ENCODE measurements at regions not wholly inside any gene's neighbourhood (a gene's known extent, or its start where the extent isn't known, plus 50 kb on each side); places are given as distances from the start of the nearest gene placed in this dataset.

GRCh38 chr3:146948186-146948585, 343.0 kb upstream of the PLSCR5 start:
- no peak for DNase-seq (ENCODE audit: low read depth)
- TF ChIP-seq POLR2A (IDR thresholded peaks at IDR 0.05; ENCODE audit: extremely low read depth, insufficient read length) (no peak), MYC (IDR thresholded peaks at IDR 0.05; ENCODE audit: low read depth, low read length) (no peak)
- TF ChIP-seq, protein P1, sequence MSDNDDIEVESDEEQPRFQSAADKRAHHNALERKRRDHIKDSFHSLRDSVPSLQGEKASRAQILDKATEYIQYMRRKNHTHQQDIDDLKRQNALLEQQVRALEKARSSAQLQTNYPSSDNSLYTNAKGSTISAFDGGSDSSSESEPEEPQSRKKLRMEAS (IDR thresholded peaks at IDR 0.05; ENCODE audit: low read depth, low read length): no peak
- TF ChIP-seq, protein P2, sequence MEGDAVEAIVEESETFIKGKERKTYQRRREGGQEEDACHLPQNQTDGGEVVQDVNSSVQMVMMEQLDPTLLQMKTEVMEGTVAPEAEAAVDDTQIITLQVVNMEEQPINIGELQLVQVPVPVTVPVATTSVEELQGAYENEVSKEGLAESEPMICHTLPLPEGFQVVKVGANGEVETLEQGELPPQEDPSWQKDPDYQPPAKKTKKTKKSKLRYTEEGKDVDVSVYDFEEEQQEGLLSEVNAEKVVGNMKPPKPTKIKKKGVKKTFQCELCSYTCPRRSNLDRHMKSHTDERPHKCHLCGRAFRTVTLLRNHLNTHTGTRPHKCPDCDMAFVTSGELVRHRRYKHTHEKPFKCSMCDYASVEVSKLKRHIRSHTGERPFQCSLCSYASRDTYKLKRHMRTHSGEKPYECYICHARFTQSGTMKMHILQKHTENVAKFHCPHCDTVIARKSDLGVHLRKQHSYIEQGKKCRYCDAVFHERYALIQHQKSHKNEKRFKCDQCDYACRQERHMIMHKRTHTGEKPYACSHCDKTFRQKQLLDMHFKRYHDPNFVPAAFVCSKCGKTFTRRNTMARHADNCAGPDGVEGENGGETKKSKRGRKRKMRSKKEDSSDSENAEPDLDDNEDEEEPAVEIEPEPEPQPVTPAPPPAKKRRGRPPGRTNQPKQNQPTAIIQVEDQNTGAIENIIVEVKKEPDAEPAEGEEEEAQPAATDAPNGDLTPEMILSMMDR (IDR thresholded peaks at IDR 0.05; ENCODE audit: low read depth, low read length): no peak

DNA sequence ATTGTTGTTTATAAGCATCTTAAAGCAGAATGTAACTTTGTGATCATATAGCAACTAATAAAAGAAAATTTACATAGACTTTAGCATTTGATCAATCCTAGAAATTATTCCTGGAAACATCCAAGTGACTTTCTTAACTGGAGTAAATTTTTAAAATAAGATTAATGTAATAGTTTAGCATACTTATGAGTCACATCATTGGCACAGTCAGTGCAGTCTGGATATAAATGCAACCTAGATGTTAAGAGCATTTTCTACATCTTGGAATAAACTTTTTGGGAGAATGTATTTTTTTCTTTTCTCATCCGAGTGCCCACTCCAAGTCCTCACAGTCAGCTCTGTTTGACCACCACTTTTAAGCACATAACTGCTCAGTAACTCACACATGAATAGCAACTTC, 324.6 kb upstream of the PLSCR5 start:
- H3K4me3 ChIP-seq (ENCODE audit: low read depth, low read length): no peak overlapping the region
- TF ChIP-seq POLR2A (IDR thresholded peaks at IDR 0.05; ENCODE audit: extremely low read depth, insufficient read length): no peak
- no peak for TF ChIP-seq MYC (IDR thresholded peaks at IDR 0.05; ENCODE audit: low read depth, low read length)
- TF ChIP-seq, protein P1 (IDR thresholded peaks at IDR 0.05; ENCODE audit: low read depth, low read length): no peak
- TF ChIP-seq, protein P2 (IDR thresholded peaks at IDR 0.05; ENCODE audit: low read depth, low read length): no peak
- DNase-seq (ENCODE audit: low read depth): no peak

More at GRCh38 chr3:146948186-146948585, 343.0 kb upstream of the PLSCR5 start:
- H3K4me3 ChIP-seq (ENCODE audit: low read depth, low read length): no peak overlapping the region

GRCh38 chr3:146928421-146929059, 323.4 kb upstream of the PLSCR5 start:
- H3K4me3 ChIP-seq (ENCODE audit: low read depth, low read length): no peak overlapping the region
- TF ChIP-seq MYC (IDR thresholded peaks at IDR 0.05; ENCODE audit: low read depth, low read length) (no peak), POLR2A (IDR thresholded peaks at IDR 0.05; ENCODE audit: extremely low read depth, insufficient read length) (no peak)
- TF ChIP-seq, protein P2 (IDR thresholded peaks at IDR 0.05; ENCODE audit: low read depth, low read length): no peak
- TF ChIP-seq, protein P1 (IDR thresholded peaks at IDR 0.05; ENCODE audit: low read depth, low read length): no peak
- DNase-seq (ENCODE audit: low read depth): no peak

GRCh38 chr3:146921693-146922092, 316.5 kb upstream of the PLSCR5 start:
- no peak overlapping the region for H3K4me3 ChIP-seq (ENCODE audit: low read depth, low read length)
- DNase-seq (ENCODE audit: low read depth): no peak
- TF ChIP-seq MYC (IDR thresholded peaks at IDR 0.05; ENCODE audit: low read depth, low read length) (no peak), POLR2A (IDR thresholded peaks at IDR 0.05; ENCODE audit: extremely low read depth, insufficient read length) (no peak)
- TF ChIP-seq, protein P2 (IDR thresholded peaks at IDR 0.05; ENCODE audit: low read depth, low read length): no peak
- TF ChIP-seq, protein P1 (IDR thresholded peaks at IDR 0.05; ENCODE audit: low read depth, low read length): no peak

GRCh38 chr3:146914409-146914808, 309.3 kb upstream of the PLSCR5 start:
- H3K4me3 ChIP-seq (ENCODE audit: low read depth, low read length): no peak overlapping the region
- no peak for DNase-seq (ENCODE audit: low read depth)
- TF ChIP-seq, protein P2 (IDR thresholded peaks at IDR 0.05; ENCODE audit: low read depth, low read length): no peak
- TF ChIP-seq POLR2A (IDR thresholded peaks at IDR 0.05; ENCODE audit: extremely low read depth, insufficient read length): no peak
- no peak for TF ChIP-seq MYC (IDR thresholded peaks at IDR 0.05; ENCODE audit: low read depth, low read length)
- TF ChIP-seq, protein P1 (IDR thresholded peaks at IDR 0.05; ENCODE audit: low read depth, low read length): no peak
